K562 (cell line): ENCODE measurements at regions not wholly inside any gene's neighbourhood (a gene's known extent, or its start where the extent isn't known, plus 50 kb on each side); places are given as distances from the start of the nearest gene placed in this dataset.
A peak's percentile ranks its signal among the peaks of the same experiment; 100 is the strongest.

Experiments used
- CEBPB ChIP-seq: fragments of 450-650 bp; IDR thresholded peaks from 2 replicates; pipeline ENCODE4 v1.6.1; 2016; ENCODE audit warnings: missing genetic modification characterization, missing compliant biosample characterization
- CHD2 ChIP-seq: IDR thresholded peaks from 2 replicates; pipeline ENCODE4 v1.6.1; 2011; ENCODE audit warnings: low read depth, low read length
- CREB1 ChIP-seq, 2 experiments: sonication (generic) in 1 of 2; formaldehyde crosslinking in 1 of 2; IDR thresholded peaks; 2 replicates each; pipeline versions ENCODE4 v1.6.1 to v1.8.0; 2012 to 2022; ENCODE audit warnings: inconsistent platforms in 1 of 2, mild to moderate bottlenecking in 1 of 2, missing genetic modification reagents in 1 of 2, moderate library complexity in 1 of 2
- FOSL1 ChIP-seq: fragments of 200-800 bp; sonication (Bioruptor generic); conservative IDR thresholded peaks from 2 replicates; pipeline ENCODE4 v1.6.1; 2016; ENCODE audit warnings: missing genetic modification characterization, missing compliant biosample characterization
- FOXO4 ChIP-seq: fragments of 450-650 bp; formaldehyde crosslinking; IDR thresholded peaks from 2 replicates; pipeline ENCODE4 v1.4.0; 2020; ENCODE audit warnings: mild to moderate bottlenecking, moderate library complexity
- KDM1A ChIP-seq, 2 experiments: fragments of 450-650 bp; IDR thresholded peaks; 2 replicates each; pipeline ENCODE4 v1.6.1; 2016; ENCODE audit warnings: mild to moderate bottlenecking in 2 of 2
- MTA1 ChIP-seq: fragments of 450-650 bp; IDR thresholded peaks from 2 replicates; pipeline ENCODE4 v1.6.1; 2017; ENCODE audit warnings: borderline replicate concordance
- MTF1 ChIP-seq: fragments of 250-450 bp; sonication (Bioruptor Pico); IDR thresholded peaks from 2 replicates; pipeline ENCODE4 v1.9.0; 2021; ENCODE audit warnings: moderate library complexity, mild to moderate bottlenecking, inconsistent platforms, borderline replicate concordance
- PBX2 ChIP-seq, 2 experiments: IDR thresholded peaks in 1 of 2; conservative IDR thresholded peaks in 1 of 2; 2 replicates each; pipeline ENCODE4 v1.6.1; 2016; ENCODE audit warnings: low read depth in 2 of 2, mild to moderate bottlenecking in 1 of 2, missing compliant biosample characterization in 1 of 2, missing genetic modification characterization in 1 of 2, moderate library complexity in 1 of 2
- PML ChIP-seq: IDR thresholded peaks from 2 replicates; pipeline ENCODE4 v1.6.1; 2012; ENCODE audit warnings: low read length, inconsistent platforms
- POLR2A ChIP-seq: fragments of 450-650 bp; conservative IDR thresholded peaks from 2 replicates; pipeline ENCODE4 v1.6.1; 2016
- SMARCC2 ChIP-seq: fragments of 450-650 bp; IDR thresholded peaks from 2 replicates; pipeline ENCODE4 v1.6.1; 2017; ENCODE audit warnings: antibody characterized with exemption, moderate library complexity, mild to moderate bottlenecking, low read depth
- SUPT5H ChIP-seq: fragments of 450-650 bp; IDR thresholded peaks from 2 replicates; pipeline ENCODE4 v1.6.1; 2016
- TBL1XR1 ChIP-seq, 2 experiments: IDR thresholded peaks; 2 replicates each; pipeline ENCODE4 v1.6.1; 2012; ENCODE audit warnings: improper control_type of control experiment in 2 of 2, low read length in 2 of 2, mild to moderate bottlenecking in 1 of 2
- TEAD4 ChIP-seq, 2 experiments: sonication (generic) in 1 of 2; formaldehyde crosslinking in 1 of 2; IDR thresholded peaks; 2 replicates each; pipeline versions ENCODE4 v1.6.1 to v1.8.0; 2012 to 2022; ENCODE audit warnings: borderline replicate concordance in 1 of 2, inconsistent platforms in 1 of 2, low read length in 1 of 2, mild to moderate bottlenecking in 1 of 2, missing genetic modification reagents in 1 of 2
- TRIM24 ChIP-seq, 2 experiments: fragments of 450-650 bp; IDR thresholded peaks; 2 replicates each; pipeline ENCODE4 v1.6.1; 2016
- ZBTB33 ChIP-seq: sonication (generic); formaldehyde crosslinking; IDR thresholded peaks from 2 replicates; pipeline ENCODE4 v1.8.1; 2023; ENCODE audit warnings: mild to moderate bottlenecking, missing genetic modification reagents
- ZBTB9 ChIP-seq: fragments of 450-650 bp; formaldehyde crosslinking; IDR thresholded peaks from 2 replicates; pipeline ENCODE4 v1.4.0; 2020; ENCODE audit warnings: mild to moderate bottlenecking, moderate library complexity
- ZFX ChIP-seq: sonication (generic); formaldehyde crosslinking; IDR thresholded peaks from 2 replicates; pipeline ENCODE4 v1.8.0; 2022; ENCODE audit warnings: mild to moderate bottlenecking, missing genetic modification reagents, moderate library complexity
- ZNF507 ChIP-seq: conservative IDR thresholded peaks from 2 replicates; pipeline ENCODE4 v1.6.1; 2017; ENCODE audit warnings: missing genetic modification characterization, missing compliant biosample characterization

- TF ChIP-seq MTF1 (CRISPR knock-in tag): no peak
- peak; percentile 65 to 69 for TF ChIP-seq KDM1A (IDR thresholded peaks at IDR 0.05)
- TF ChIP-seq TEAD4 (IDR thresholded peaks at IDR 0.05; ENCODE audit: low read length): peak; percentile 90
- TF ChIP-seq TEAD4 (CRISPR knock-in tag; IDR thresholded peaks at IDR 0.05; ENCODE audit: borderline replicate concordance): no peak
- no peak for TF ChIP-seq ZNF507 (tag)
- TF ChIP-seq ZBTB9: no peak
- TF ChIP-seq ZFX (CRISPR knock-in tag): peak; percentile 85
- TF ChIP-seq ZBTB33 (CRISPR knock-in tag): no peak
- no peak for TF ChIP-seq FOXO4 (CRISPR knock-in tag)
- TF ChIP-seq SUPT5H: peak; percentile 44; the same call in 1 of the 2 replicates
- peak in 1 of 2 experiments; percentile 90; a peak in 2 of 4 replicates for TF ChIP-seq TBL1XR1 (IDR thresholded peaks at IDR 0.05; ENCODE audit: low read length in 2 of 2)
- no peak for TF ChIP-seq CHD2
- no peak for TF ChIP-seq PBX2 (CRISPR knock-in tag; IDR thresholded peaks at IDR 0.05; ENCODE audit: low read depth)
- TF ChIP-seq PBX2 (tag; conservative IDR thresholded peaks at IDR 0.05; ENCODE audit: low read depth): peak; percentile 86
- TF ChIP-seq MTA1: 0 out of 2 replicates have a peak, but pooled peaks have one; percentile 20
- TF ChIP-seq PML: peak; percentile 70; the same call in 1 of the 2 replicates
- TF ChIP-seq FOSL1 (tag): peak; percentile 77
- no peak for TF ChIP-seq CEBPB (tag)
- TF ChIP-seq SMARCC2: peak; percentile 34; the same call in 1 of the 2 replicates
- peak; percentile 76 to 82; a peak in 3 of 4 replicates for TF ChIP-seq TRIM24 (IDR thresholded peaks at IDR 0.05)
- TF ChIP-seq POLR2A: peak; percentile 44; the same call in 1 of the 2 replicates
- peak; percentile 50; the same call in 1 of the 2 replicates for TF ChIP-seq CREB1 (IDR thresholded peaks at IDR 0.05)
- TF ChIP-seq CREB1 (CRISPR knock-in tag; IDR thresholded peaks at IDR 0.05): no peak
These were observed 78.0 kb upstream of the C1GALT1 start (continued) for GRCh38 chr7:7104314-7104698.
